ENCODE measurements at regions not wholly inside any gene's neighbourhood (a gene's known extent, or its start where the extent isn't known, plus 50 kb on each side); places are given as distances from the start of the nearest gene placed in this dataset.

GRCh38 chrX:49748211-49748956 is 52.6 kb upstream of the PAGE1 start:
- TF ChIP-seq CTCF (IDR thresholded peaks at IDR 0.05; ENCODE audit: low read depth, low read length) (no peak), EZH2phosphoT487 (IDR thresholded peaks at IDR 0.05; ENCODE audit: low read depth) (no peak)
